Activated naive CD4-positive, alpha-beta T cell treated with anti-CD3 and anti-CD28 coated beads for 36 hours (primary cell): ENCODE measurements at regions not wholly inside any gene's neighbourhood (a gene's known extent, or its start where the extent isn't known, plus 50 kb on each side); places are given as distances from the start of the nearest gene placed in this dataset.

Source experiments
- CTCF ChIA-PET: fragments of 350-600 bp; sonication (Branson Sonifier 250); formaldehyde crosslinking; loops from one replicate; lab custom pipeline; 2021; ENCODE audit warnings: antibody characterized with exemption; lab: Charles Lee
- DNase-seq: peaks from one replicate; pipeline ENCODE4 v3.0.0-alpha.2; 2020
- H3K27ac Mint-ChIP-seq: one replicate; pipeline ENCODE4 v1.8.0; 2021; ENCODE audit warnings: mild to moderate bottlenecking, mixed read lengths
- H3K27me3 Mint-ChIP-seq: one replicate; pipeline ENCODE4 v1.8.0; 2021; ENCODE audit warnings: low read depth, mixed read lengths
- H3K36me3 Mint-ChIP-seq: one replicate; pipeline ENCODE4 v1.8.0; 2021; ENCODE audit warnings: low read depth, mixed read lengths
- H3K4me1 Mint-ChIP-seq: one replicate; pipeline ENCODE4 v1.8.0; 2021; ENCODE audit warnings: low read depth, mixed read lengths
- H3K4me3 Mint-ChIP-seq: one replicate; pipeline ENCODE4 v1.8.0; 2021; ENCODE audit warnings: mild to moderate bottlenecking, moderate library complexity, mixed read lengths
- H3K9me3 Mint-ChIP-seq: one replicate; pipeline ENCODE4 v1.8.0; 2021; ENCODE audit warnings: mixed read lengths
- intact Hi-C: fragments of 100-400 bp; cut with micrococcal nuclease; formaldehyde crosslinking; loops from one replicate; pipeline ENCODE4 v1.15.1; 2023

GRCh38 chr13:83281654-83282053 is 600.6 kb downstream of the SLITRK1 start:
- Mint-ChIP-seq H3K4me1 (no peaks in the 10 kb centered on the region), H3K4me3 (no peak overlapping the region), H3K36me3 (no peaks in the 10 kb centered on the region), H3K27me3 (no peaks in the 10 kb centered on the region), H3K27ac (no peak overlapping the region), H3K9me3 (no peaks in the 10 kb centered on the region)
- no peak for DNase-seq
- intact Hi-C loops: no loop called here
- CTCF ChIA-PET: no interaction called here

GRCh38 chr13:83274679-83275078 is 607.6 kb downstream of the SLITRK1 start:
- Mint-ChIP-seq H3K4me3 (no peak overlapping the region), H3K9me3 (no peaks in the 10 kb centered on the region), H3K36me3 (no peaks in the 10 kb centered on the region), H3K4me1 (no peaks in the 10 kb centered on the region), H3K27ac (no peak overlapping the region), H3K27me3 (no peaks in the 10 kb centered on the region)
- no peak for DNase-seq
- CTCF ChIA-PET: no interaction called here
- intact Hi-C loops: no loop called here

GRCh38 chr13:83272652-83273240 is 609.5 kb downstream of the SLITRK1 start:
- CTCF ChIA-PET: no interaction called here
- H3K27ac Mint-ChIP-seq: no peak overlapping the region
- no peaks in the 10 kb centered on the region for H3K9me3 Mint-ChIP-seq
- no peaks in the 10 kb centered on the region for H3K36me3 Mint-ChIP-seq
- no peaks in the 10 kb centered on the region for H3K4me1 Mint-ChIP-seq
- no peak overlapping the region for H3K4me3 Mint-ChIP-seq
- DNase-seq: no peak
- no peaks in the 10 kb centered on the region for H3K27me3 Mint-ChIP-seq
- intact Hi-C loops: no loop called here

- no peak for DNase-seq
- CTCF ChIA-PET: no interaction called here
Observed at GRCh38 chr13:83272076-83272475, 610.2 kb downstream of the SLITRK1 start.

GRCh38 chr13:83265279-83265678 is 617.0 kb downstream of the SLITRK1 start:
- Mint-ChIP-seq H3K27ac (no peak overlapping the region), H3K36me3 (no peaks in the 10 kb centered on the region), H3K27me3 (no peaks in the 10 kb centered on the region)

More at GRCh38 chr13:83272076-83272475, 610.2 kb downstream of the SLITRK1 start:
- no peak overlapping the region for H3K4me3 Mint-ChIP-seq
- no peaks in the 10 kb centered on the region for H3K9me3 Mint-ChIP-seq
- no peaks in the 10 kb centered on the region for H3K36me3 Mint-ChIP-seq
- intact Hi-C loops: no loop called here
- H3K27ac Mint-ChIP-seq: no peak overlapping the region
- no peaks in the 10 kb centered on the region for H3K4me1 Mint-ChIP-seq
- H3K27me3 Mint-ChIP-seq: no peaks in the 10 kb centered on the region

GRCh38 chr13:83248751-83249150 is 633.5 kb downstream of the SLITRK1 start:
- Mint-ChIP-seq H3K9me3 (peaks cover 10% of the 10 kb centered on the region), H3K4me3 (no peak overlapping the region), H3K36me3 (no peaks in the 10 kb centered on the region), H3K27ac (no peak overlapping the region), H3K27me3 (no peaks in the 10 kb centered on the region), H3K4me1 (no peaks in the 10 kb centered on the region)
- intact Hi-C loops: no loop called here
- no peak for DNase-seq
- CTCF ChIA-PET: no interaction called here

More at GRCh38 chr13:83265279-83265678, 617.0 kb downstream of the SLITRK1 start:
- H3K9me3 Mint-ChIP-seq: peaks cover 10% of the 10 kb centered on the region
- DNase-seq: no peak
- intact Hi-C loops: no loop called here
- no peak overlapping the region for H3K4me3 Mint-ChIP-seq
- CTCF ChIA-PET: no interaction called here
- H3K4me1 Mint-ChIP-seq: no peaks in the 10 kb centered on the region

GRCh38 chr13:83232626-83233025 is 649.6 kb downstream of the SLITRK1 start:
- intact Hi-C loops: no loop called here
- CTCF ChIA-PET: no interaction called here
- H3K9me3 Mint-ChIP-seq: peaks cover 2% of the 10 kb centered on the region

GRCh38 chr13:83229574-83230305 is 652.5 kb downstream of the SLITRK1 start:
- no peaks in the 10 kb centered on the region for H3K4me1 Mint-ChIP-seq
- no peaks in the 10 kb centered on the region for H3K9me3 Mint-ChIP-seq
- CTCF ChIA-PET: no interaction called here
- DNase-seq: no peak
- H3K36me3 Mint-ChIP-seq: no peaks in the 10 kb centered on the region
- no peak overlapping the region for H3K27ac Mint-ChIP-seq
- H3K4me3 Mint-ChIP-seq: no peak overlapping the region
- no peaks in the 10 kb centered on the region for H3K27me3 Mint-ChIP-seq
- intact Hi-C loops: no loop called here

More at GRCh38 chr13:83232626-83233025, 649.6 kb downstream of the SLITRK1 start:
- Mint-ChIP-seq H3K4me1 (no peaks in the 10 kb centered on the region), H3K27ac (no peak overlapping the region), H3K4me3 (no peak overlapping the region), H3K27me3 (no peaks in the 10 kb centered on the region), H3K36me3 (no peaks in the 10 kb centered on the region)
- no peak for DNase-seq

- CTCF ChIA-PET: no interaction called here
- Mint-ChIP-seq H3K36me3 (no peaks in the 10 kb centered on the region), H3K4me3 (no peak overlapping the region), H3K27ac (no peak overlapping the region), H3K9me3 (no peaks in the 10 kb centered on the region), H3K4me1 (no peaks in the 10 kb centered on the region), H3K27me3 (no peaks in the 10 kb centered on the region)
- no peak for DNase-seq
- intact Hi-C loops: no loop called here
Observed at GRCh38 chr13:83223546-83223945, 658.7 kb downstream of the SLITRK1 start.

- Mint-ChIP-seq H3K9me3 (no peaks in the 10 kb centered on the region), H3K27me3 (no peaks in the 10 kb centered on the region), H3K27ac (no peak overlapping the region), H3K36me3 (no peaks in the 10 kb centered on the region), H3K4me1 (no peaks in the 10 kb centered on the region), H3K4me3 (no peak overlapping the region)
- no peak for DNase-seq
- CTCF ChIA-PET: interaction anchor here (0.6 kb wide), 1 partner anchor 34 kb away, joined by 4 read pairs; no protein-coding TSS in a partner anchor
- intact Hi-C loops: no loop called here
Observed at GRCh38 chr13:83221813-83222241, 660.4 kb downstream of the SLITRK1 start.

GRCh38 chr13:83221256-83221655 is 661.0 kb downstream of the SLITRK1 start:
- Mint-ChIP-seq H3K36me3 (no peaks in the 10 kb centered on the region), H3K27ac (no peak overlapping the region), H3K9me3 (no peaks in the 10 kb centered on the region), H3K4me3 (no peak overlapping the region), H3K27me3 (no peaks in the 10 kb centered on the region), H3K4me1 (no peaks in the 10 kb centered on the region)
- CTCF ChIA-PET: interaction anchor here (0.6 kb wide), 1 partner anchor 35 kb away, joined by 4 read pairs; no protein-coding TSS in a partner anchor
- DNase-seq: no peak
- intact Hi-C loops: no loop called here

- no peaks in the 10 kb centered on the region for H3K27me3 Mint-ChIP-seq
Observed at GRCh38 chr13:83220241-83220640, 662.0 kb downstream of the SLITRK1 start.

GRCh38 chr13:83219832-83220231 is 662.4 kb downstream of the SLITRK1 start:
- no peaks in the 10 kb centered on the region for H3K36me3 Mint-ChIP-seq
- no peaks in the 10 kb centered on the region for H3K4me1 Mint-ChIP-seq
- no peaks in the 10 kb centered on the region for H3K27me3 Mint-ChIP-seq

More at GRCh38 chr13:83220241-83220640, 662.0 kb downstream of the SLITRK1 start:
- CTCF ChIA-PET: no interaction called here
- DNase-seq: no peak
- intact Hi-C loops: no loop called here
- Mint-ChIP-seq H3K4me3 (no peak overlapping the region), H3K27ac (no peak overlapping the region), H3K9me3 (no peaks in the 10 kb centered on the region), H3K4me1 (no peaks in the 10 kb centered on the region), H3K36me3 (no peaks in the 10 kb centered on the region)

More at GRCh38 chr13:83219832-83220231, 662.4 kb downstream of the SLITRK1 start:
- intact Hi-C loops: no loop called here
- Mint-ChIP-seq H3K4me3 (no peak overlapping the region), H3K9me3 (no peaks in the 10 kb centered on the region), H3K27ac (no peak overlapping the region)
- CTCF ChIA-PET: no interaction called here
- no peak for DNase-seq
